SK-N-SH (cell line): ENCODE measurements at regions not wholly inside any gene's neighbourhood (a gene's known extent, or its start where the extent isn't known, plus 50 kb on each side); places are given as distances from the start of the nearest gene placed in this dataset.

ENCODE experiments used
- CTCF ChIA-PET: fragments of 300-600, 350-600 bp; formaldehyde crosslinking; extraction: SDS; loops from one replicate; lab custom pipeline; 2021; lab: Yijun Ruan, JAX
- POLR2A ChIA-PET: fragments of 350-600 bp; sonication (Branson Sonifier 250); formaldehyde crosslinking; extraction: SDS; loops from one replicate; lab custom pipeline; 2020; ENCODE audit warnings: antibody characterized with exemption, inconsistent platforms; lab: Yijun Ruan, JAX
- DNase-seq: peaks from one replicate; pipeline ENCODE4 v3.0.0; 2012
- H2AFZ ChIP-seq: fragments of 200-600 bp; sonication (generic); 2 replicates; pipeline ENCODE4 v1.8.1; 2016; ENCODE audit warnings: antibody characterized with exemption, mild to moderate bottlenecking, low read depth
- H3F3A ChIP-seq: fragments of 200-600 bp; sonication (generic); replicated peaks from 2 replicates; pipeline ENCODE3; 2016; ENCODE audit warnings: antibody characterized with exemption, mild to moderate bottlenecking; ENCODE audit not compliant: insufficient read depth
- H3K27ac ChIP-seq, 2 experiments: fragments of 200-500 bp in 1 of 2; fragments of 200-600 bp in 1 of 2; sonication (Bioruptor generic) in 1 of 2; sonication (generic), shearing (Covaris generic) in 1 of 2; 2 replicates each; pipeline versions ENCODE4 v1.5.1 to v1.6.1; 2014 to 2016; ENCODE audit warnings: low read depth in 2 of 2, inconsistent platforms in 1 of 2, low read length in 1 of 2, mild to moderate bottlenecking in 1 of 2, mixed read lengths in 1 of 2
- H3K27me3 ChIP-seq: fragments of 200-600 bp; sonication (generic), shearing (Covaris generic); 2 replicates; pipeline ENCODE4 v1.6.1; 2016; ENCODE audit warnings: mixed run types; ENCODE audit not compliant: insufficient read depth
- H3K36me3 ChIP-seq, 2 experiments: fragments of 200-500 bp in 1 of 2; fragments of 200-600 bp in 1 of 2; sonication (Bioruptor generic) in 1 of 2; sonication (generic) in 1 of 2; replicated peaks in 1 of 2; 2 replicates each; pipeline versions ENCODE3 to v1.5.1; 2014 to 2016; ENCODE audit warnings: low read length in 1 of 2, mild to moderate bottlenecking in 1 of 2; ENCODE audit not compliant: insufficient read depth in 2 of 2, control insufficient read depth in 1 of 2
- H3K4me1 ChIP-seq, 2 experiments: fragments of 200-500 bp in 1 of 2; fragments of 200-600 bp in 1 of 2; sonication (Bioruptor generic) in 1 of 2; sonication (generic), shearing (Covaris generic) in 1 of 2; 2 replicates each; pipeline versions ENCODE4 v1.5.1 to v1.6.1; 2014 to 2016; ENCODE audit warnings: low read depth in 1 of 2, low read length in 1 of 2, mixed run types in 1 of 2; ENCODE audit not compliant: insufficient read depth in 2 of 2, control insufficient read depth in 1 of 2
- H3K4me2 ChIP-seq: fragments of 200-600 bp; sonication (generic), shearing (Covaris generic); 2 replicates; pipeline ENCODE4 v1.6.1; 2017; ENCODE audit warnings: mixed run types
- H3K4me3 ChIP-seq, 2 experiments: fragments of 200-500 bp in 1 of 2; fragments of 200-600 bp in 1 of 2; sonication (Bioruptor generic) in 1 of 2; sonication (generic), shearing (Covaris generic) in 1 of 2; 2 replicates each; pipeline versions ENCODE4 v1.5.1 to v1.8.1; 2014 to 2016; ENCODE audit warnings: low read depth in 2 of 2, inconsistent platforms in 1 of 2, low read length in 1 of 2, mild to moderate bottlenecking in 1 of 2, mixed read lengths in 1 of 2, moderate library complexity in 1 of 2
- H3K79me2 ChIP-seq: fragments of 200-600 bp; sonication (generic); 2 replicates; pipeline ENCODE4 v1.8.1; 2017; ENCODE audit warnings: mild to moderate bottlenecking; ENCODE audit not compliant: insufficient read depth
- H3K9ac ChIP-seq: fragments of 200-600 bp; sonication (generic); 2 replicates; pipeline ENCODE4 v1.6.1; 2017; ENCODE audit warnings: mixed run types
- H3K9me2 ChIP-seq: fragments of 200-600 bp; sonication (generic); 2 replicates; pipeline ENCODE4 v1.6.1; 2017; ENCODE audit warnings: mixed run types
- H3K9me3 ChIP-seq: fragments of 200-600 bp; sonication (generic); 2 replicates; pipeline ENCODE4 v1.6.1; 2017; ENCODE audit warnings: mixed run types, mild to moderate bottlenecking, moderate library complexity
- H4K20me1 ChIP-seq: fragments of 200-600 bp; sonication (generic); 2 replicates; pipeline ENCODE4 v1.6.1; 2017; ENCODE audit warnings: mild to moderate bottlenecking, mixed run types; ENCODE audit not compliant: insufficient read depth
- CHD2 ChIP-seq: fragments of 150-350 bp; IDR thresholded peaks from 2 replicates; pipeline ENCODE4 v1.6.1; 2018; ENCODE audit warnings: low read length; ENCODE audit not compliant: partially characterized antibody
- ELF1 ChIP-seq: IDR thresholded peaks from 2 replicates; pipeline ENCODE4 v1.4.0; 2012
- EP300 ChIP-seq, 2 experiments: IDR thresholded peaks; 2 replicates each; pipeline versions ENCODE4 v1.4.0 to v1.6.1; 2012; ENCODE audit warnings: borderline replicate concordance in 1 of 2, low read depth in 1 of 2, low read length in 1 of 2
- EZH2phosphoT487 ChIP-seq: fragments of 200-600 bp; sonication (generic); IDR thresholded peaks from 2 replicates; pipeline ENCODE4 v1.6.1; 2017; ENCODE audit warnings: low read depth, mixed run types, mild to moderate bottlenecking, antibody characterized with exemption, moderate library complexity, borderline replicate concordance
- FOSL2 ChIP-seq: IDR thresholded peaks from 2 replicates; pipeline ENCODE4 v1.4.0; 2012; ENCODE audit warnings: low read depth, mild to moderate bottlenecking, moderate library complexity, borderline replicate concordance
- FOXM1 ChIP-seq: IDR thresholded peaks from 2 replicates; pipeline ENCODE4 v1.4.0; 2012; ENCODE audit warnings: low read depth, mild to moderate bottlenecking
- GABPA ChIP-seq: IDR thresholded peaks from 2 replicates; pipeline ENCODE4 v1.4.0; 2012; ENCODE audit warnings: low read depth, mild to moderate bottlenecking
- MAX ChIP-seq: IDR thresholded peaks from 2 replicates; pipeline ENCODE4 v1.4.0; 2012; ENCODE audit warnings: low read depth
- REST ChIP-seq: IDR thresholded peaks from 2 replicates; pipeline ENCODE4 v1.6.1; 2012; ENCODE audit warnings: mild to moderate bottlenecking, low read depth, low read length, moderate library complexity
- RXRA ChIP-seq: IDR thresholded peaks from 2 replicates; pipeline ENCODE4 v1.4.0; 2012; ENCODE audit warnings: low read depth, mild to moderate bottlenecking, borderline replicate concordance
- TEAD4 ChIP-seq: IDR thresholded peaks from 2 replicates; pipeline ENCODE4 v1.4.0; 2012; ENCODE audit warnings: mild to moderate bottlenecking, borderline replicate concordance; ENCODE audit not compliant: insufficient read depth
- USF1 ChIP-seq: IDR thresholded peaks from 2 replicates; pipeline ENCODE4 v1.4.0; 2012; ENCODE audit warnings: low read depth, borderline replicate concordance
- ZBTB33 ChIP-seq: IDR thresholded peaks from 2 replicates; pipeline ENCODE4 v1.4.0; 2012; ENCODE audit warnings: low read depth, borderline replicate concordance
- WGBS: methylation state at CpG from one replicate; pipeline ENCODE4 v1.1.6; 2017; ENCODE audit warnings: low lambda C conversion rate; 5-methylcytosine and 5-hydroxymethylcytosine counted together

GRCh38 chr2:45331410-45331786 lies 279.7 kb downstream of the SRBD1 start:
- H3K4me1 ChIP-seq = peaks cover 0 to 32% of the 10 kb centered on the region in 2 experiments; a peak in 1 of 4 replicates
- no peaks in the 10 kb centered on the region for H3K9me2 ChIP-seq
- no peak for DNase-seq
- H3K27ac ChIP-seq = no peak overlapping the region
- TF ChIP-seq FOXM1 (no peak), TEAD4 (no peak), RXRA (no peak), FOSL2 (no peak), ELF1 (no peak), EZH2phosphoT487 (no peak), USF1 (no peak), EP300 (IDR thresholded peaks at IDR 0.05; ENCODE audit: borderline replicate concordance in 1 of 2, low read depth in 1 of 2, low read length in 1 of 2) (no peak), ZBTB33 (no peak), GABPA (no peak), REST (no peak), MAX (no peak), CHD2 (no peak)
- H4K20me1 ChIP-seq = no peaks in the 10 kb centered on the region
- no peak overlapping the region for H3K9ac ChIP-seq
- H3F3A ChIP-seq = no peaks in the 10 kb centered on the region
- 86% methylated on average over 7 of the region's 7 CpGs for WGBS
- POLR2A ChIA-PET = no interaction called here
- H3K36me3 ChIP-seq = no peaks in the 10 kb centered on the region
- H3K4me2 ChIP-seq = no peak overlapping the region
- no peak overlapping the region for H2AFZ ChIP-seq
- CTCF ChIA-PET = interaction anchor here (0.8 to 1.8 kb wide), 5 partner anchors 8 to 163 kb away, joined by 3 to 7 read pairs (median 3); no protein-coding TSS in a partner anchor
- no peaks in the 10 kb centered on the region for H3K27me3 ChIP-seq
- no peaks in the 10 kb centered on the region for H3K79me2 ChIP-seq
- no peak overlapping the region for H3K4me3 ChIP-seq
- no peaks in the 10 kb centered on the region for H3K9me3 ChIP-seq
